HG02759 (cell line): ENCODE measurements at regions not wholly inside any gene's neighbourhood (a gene's known extent, or its start where the extent isn't known, plus 50 kb on each side); places are given as distances from the start of the nearest gene placed in this dataset.

Source experiments
- ATAC-seq: cut with Tn5 transposase; IDR thresholded peaks from one replicate; pipeline ENCODE4 v1.9.1; 2021; ENCODE audit warnings: mild to moderate bottlenecking, moderate library complexity; ENCODE audit not compliant: unreplicated experiment

- ATAC-seq: no peak
Measured at GRCh38 chr10:25661632-25662031, 272.4 kb upstream of the MYO3A start.

- no peak for ATAC-seq
Measured at GRCh38 chr10:25666276-25666675, 267.8 kb upstream of the MYO3A start.

- no peak for ATAC-seq
Measured at GRCh38 chr10:25675204-25675603, 258.8 kb upstream of the MYO3A start.

GRCh38 chr10:25675615-25676014 is 258.4 kb upstream of the MYO3A start:
- no peak for ATAC-seq

- no peak for ATAC-seq
Measured at GRCh38 chr10:25678220-25678619, 255.8 kb upstream of the MYO3A start.

GRCh38 chr10:25678666-25679065 is 255.4 kb upstream of the MYO3A start:
- no peak for ATAC-seq

- no peak for ATAC-seq
Measured at GRCh38 chr10:25682203-25682851, 251.7 kb upstream of the MYO3A start.

- ATAC-seq: no peak
Measured at GRCh38 chr10:25683344-25683743, 250.7 kb upstream of the MYO3A start.

- ATAC-seq: no peak
Measured at GRCh38 chr10:25687521-25687920, 246.5 kb upstream of the MYO3A start.

- ATAC-seq: no peak
Measured at GRCh38 chr10:25689346-25690100, 244.5 kb upstream of the MYO3A start.

GRCh38 chr10:25692761-25693160 is 241.3 kb upstream of the MYO3A start:
- ATAC-seq: no peak

- ATAC-seq: no peak
Measured at GRCh38 chr10:25694206-25694933, 239.7 kb upstream of the MYO3A start.

- ATAC-seq: no peak
Measured at GRCh38 chr10:25694971-25695370, 239.1 kb upstream of the MYO3A start.

- no peak for ATAC-seq
Measured at GRCh38 chr10:25695586-25695985, 238.4 kb upstream of the MYO3A start.

- no peak for ATAC-seq
Measured at GRCh38 chr10:25696013-25696708, 237.9 kb upstream of the MYO3A start.

- ATAC-seq: no peak
Measured at GRCh38 chr10:25697412-25697811, 236.6 kb upstream of the MYO3A start.

GRCh38 chr10:25698638-25699037 is 235.4 kb upstream of the MYO3A start:
- ATAC-seq: no peak

GRCh38 chr10:25699631-25700030 is 234.4 kb upstream of the MYO3A start:
- no peak for ATAC-seq

GRCh38 chr10:25701652-25702051 is 232.4 kb upstream of the MYO3A start:
- no peak for ATAC-seq

GRCh38 chr10:25704622-25705021 is 229.4 kb upstream of the MYO3A start:
- ATAC-seq: no peak

- ATAC-seq: no peak
Measured at GRCh38 chr10:25707572-25707971, 226.5 kb upstream of the MYO3A start.
